GM19099 (cell line): ENCODE measurements at regions not wholly inside any gene's neighbourhood (a gene's known extent, or its start where the extent isn't known, plus 50 kb on each side); places are given as distances from the start of the nearest gene placed in this dataset.

ENCODE experiments used
- POLR2A ChIP-seq: IDR thresholded peaks from 3 replicates; pipeline ENCODE4 v1.6.1; 2011; ENCODE audit warnings: low read depth; ENCODE audit not compliant: insufficient read length; ENCODE audit errors: extremely low read depth

- no peak for TF ChIP-seq POLR2A
Measured at GRCh38 chr2:173588931-173589369, 234.3 kb downstream of the CDCA7 start.

- no peak for TF ChIP-seq POLR2A
Measured at GRCh38 chr2:173589604-173590275, 235.1 kb downstream of the CDCA7 start.

GRCh38 chr2:173590276-173590861, 235.7 kb downstream of the CDCA7 start:
- no peak for TF ChIP-seq POLR2A

GRCh38 chr2:173593109-173593508, 238.4 kb downstream of the CDCA7 start:
- TF ChIP-seq POLR2A = no peak

- TF ChIP-seq POLR2A = no peak
Measured at GRCh38 chr2:173596244-173596643, 241.6 kb downstream of the CDCA7 start.

- no peak for TF ChIP-seq POLR2A
Measured at GRCh38 chr2:173598525-173598924, 243.9 kb downstream of the CDCA7 start.

- TF ChIP-seq POLR2A = no peak
Measured at GRCh38 chr2:173599821-173600359, 245.2 kb downstream of the CDCA7 start.

GRCh38 chr2:173602153-173602795, 247.6 kb downstream of the CDCA7 start:
- TF ChIP-seq POLR2A = no peak

GRCh38 chr2:173605994-173606393, 251.3 kb downstream of the CDCA7 start:
- TF ChIP-seq POLR2A = no peak

GRCh38 chr2:173606619-173607248, 252.1 kb downstream of the CDCA7 start:
- TF ChIP-seq POLR2A = no peak

- TF ChIP-seq POLR2A = no peak
Measured at GRCh38 chr2:173607606-173608311, 253.1 kb downstream of the CDCA7 start.

GRCh38 chr2:173611121-173611520, 256.4 kb downstream of the CDCA7 start:
- TF ChIP-seq POLR2A = no peak

- TF ChIP-seq POLR2A = no peak
Measured at GRCh38 chr2:173612354-173612753, 257.7 kb downstream of the CDCA7 start.

- TF ChIP-seq POLR2A = no peak
Measured at GRCh38 chr2:173613386-173613785, 258.7 kb downstream of the CDCA7 start.
